BE2C (cell line): ENCODE measurements at regions not wholly inside any gene's neighbourhood (a gene's known extent, or its start where the extent isn't known, plus 50 kb on each side); places are given as distances from the start of the nearest gene placed in this dataset.

ENCODE experiments used
- DNase-seq: peaks from one replicate; pipeline ENCODE4 v3.0.0-alpha.2; 2020
- H3K27me3 ChIP-seq: fragments of 250-450 bp; sonication (Bioruptor Pico); 2 replicates; pipeline ENCODE4 v1.5.1; 2020; ENCODE audit warnings: mild to moderate bottlenecking
- H3K36me3 ChIP-seq: fragments of 250-450 bp; sonication (Bioruptor Pico); 2 replicates; pipeline ENCODE4 v1.5.1; 2020; ENCODE audit warnings: mild to moderate bottlenecking
- H3K4me1 ChIP-seq: fragments of 250-450 bp; sonication (Bioruptor Pico); 2 replicates; pipeline ENCODE4 v1.5.1; 2020
- H3K4me3 ChIP-seq: 2 replicates; pipeline ENCODE4 v1.5.1; 2011; ENCODE audit warnings: low read depth, low read length
- H3K9me3 ChIP-seq: fragments of 250-450 bp; sonication (Bioruptor Pico); 2 replicates; pipeline ENCODE4 v1.5.1; 2020
- TF ChIP-seq, protein P1 (sequence below): IDR thresholded peaks from 2 replicates; pipeline ENCODE4 v1.5.1; 2012; ENCODE audit warnings: mild to moderate bottlenecking, low read depth, low read length

DNA sequence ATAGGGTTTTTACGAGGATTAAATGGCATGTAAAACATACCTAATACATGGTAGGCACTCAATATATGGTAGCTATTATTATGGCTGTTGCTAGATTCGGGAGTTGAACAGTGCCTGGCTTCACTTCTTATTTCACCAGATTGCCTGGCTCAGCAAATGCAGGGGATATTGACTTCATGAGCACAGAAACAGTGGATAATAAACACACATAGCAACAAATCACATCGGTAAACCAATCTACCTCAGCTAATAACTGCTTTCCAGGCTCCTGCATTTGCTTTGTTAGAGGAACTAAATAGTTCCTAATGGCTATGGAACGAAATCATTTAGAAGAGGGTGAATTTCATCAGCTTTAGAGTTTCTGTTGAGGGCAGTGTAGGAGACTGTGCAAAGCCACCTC, 105.2 kb upstream of the TMCC3 start:
- TF ChIP-seq, protein P1, sequence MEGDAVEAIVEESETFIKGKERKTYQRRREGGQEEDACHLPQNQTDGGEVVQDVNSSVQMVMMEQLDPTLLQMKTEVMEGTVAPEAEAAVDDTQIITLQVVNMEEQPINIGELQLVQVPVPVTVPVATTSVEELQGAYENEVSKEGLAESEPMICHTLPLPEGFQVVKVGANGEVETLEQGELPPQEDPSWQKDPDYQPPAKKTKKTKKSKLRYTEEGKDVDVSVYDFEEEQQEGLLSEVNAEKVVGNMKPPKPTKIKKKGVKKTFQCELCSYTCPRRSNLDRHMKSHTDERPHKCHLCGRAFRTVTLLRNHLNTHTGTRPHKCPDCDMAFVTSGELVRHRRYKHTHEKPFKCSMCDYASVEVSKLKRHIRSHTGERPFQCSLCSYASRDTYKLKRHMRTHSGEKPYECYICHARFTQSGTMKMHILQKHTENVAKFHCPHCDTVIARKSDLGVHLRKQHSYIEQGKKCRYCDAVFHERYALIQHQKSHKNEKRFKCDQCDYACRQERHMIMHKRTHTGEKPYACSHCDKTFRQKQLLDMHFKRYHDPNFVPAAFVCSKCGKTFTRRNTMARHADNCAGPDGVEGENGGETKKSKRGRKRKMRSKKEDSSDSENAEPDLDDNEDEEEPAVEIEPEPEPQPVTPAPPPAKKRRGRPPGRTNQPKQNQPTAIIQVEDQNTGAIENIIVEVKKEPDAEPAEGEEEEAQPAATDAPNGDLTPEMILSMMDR = no peak
- H3K4me3 ChIP-seq = no peak overlapping the region
- DNase-seq = no peak

DNA sequence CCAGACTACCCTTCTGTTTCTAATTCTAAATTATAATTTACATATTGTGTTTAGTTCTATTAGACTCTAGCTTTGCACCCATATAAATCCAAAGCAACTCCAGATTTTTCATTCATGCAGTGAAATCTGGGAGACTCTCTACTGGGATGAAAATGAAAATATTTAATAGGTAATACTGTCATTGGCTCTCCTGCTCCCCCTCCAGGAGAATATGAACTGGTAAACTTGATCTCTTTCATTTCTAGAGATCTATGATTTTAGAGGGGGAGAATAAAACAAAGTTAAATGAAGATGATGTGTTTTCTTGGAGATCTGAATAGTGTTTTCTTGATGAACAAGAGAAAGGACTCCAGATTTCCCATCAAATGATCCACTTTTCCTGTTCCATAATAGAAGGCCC, 104.3 kb upstream of the TMCC3 start:
- no peaks in the 10 kb centered on the region for H3K36me3 ChIP-seq
- no peaks in the 10 kb centered on the region for H3K4me1 ChIP-seq
- H3K4me3 ChIP-seq = no peak overlapping the region
- DNase-seq = no peak
- TF ChIP-seq, protein P1 = no peak
- peaks cover 7% of the 10 kb centered on the region for H3K27me3 ChIP-seq
- H3K9me3 ChIP-seq = no peaks in the 10 kb centered on the region

More for the DNA sequence above, 105.2 kb upstream of the TMCC3 start:
- no peaks in the 10 kb centered on the region; the same call in none of the 2 replicates for H3K27me3 ChIP-seq
- H3K36me3 ChIP-seq = no peaks in the 10 kb centered on the region
- no peaks in the 10 kb centered on the region for H3K9me3 ChIP-seq
- H3K4me1 ChIP-seq = no peaks in the 10 kb centered on the region

DNA sequence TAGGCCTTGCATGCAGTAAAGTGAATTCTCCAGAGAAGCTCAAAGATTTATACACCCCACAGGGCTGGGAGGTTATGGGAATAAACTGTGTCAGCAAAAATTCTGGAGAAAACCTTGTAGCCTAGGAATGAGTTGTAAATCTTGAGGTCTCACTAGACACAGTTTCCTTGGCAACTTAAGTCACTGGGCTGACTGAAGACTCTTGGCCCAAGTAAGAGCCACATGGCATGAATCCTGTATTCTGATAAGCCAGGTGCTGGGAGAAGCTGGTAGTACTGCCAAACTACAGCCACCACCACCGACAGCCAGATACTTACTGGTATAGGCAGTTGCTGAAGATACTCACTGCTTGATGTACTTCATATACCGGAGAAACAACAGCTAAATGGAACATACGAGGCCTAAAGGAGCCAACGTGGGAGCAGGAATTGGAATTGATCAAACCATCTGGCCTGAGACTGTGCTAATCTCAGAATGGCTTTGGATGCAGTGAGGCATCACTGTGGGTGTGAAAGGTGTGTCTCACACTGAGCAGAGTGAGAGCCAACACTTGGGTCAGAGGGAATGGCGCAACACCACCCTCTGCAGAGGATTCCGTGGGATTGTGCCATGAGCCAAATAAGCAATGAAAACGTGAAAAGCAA, 102.8 kb upstream of the TMCC3 start:
- Histone ChIP-seq H3K27me3 (peaks cover 9% of the 10 kb centered on the region), H3K9me3 (no peaks in the 10 kb centered on the region), H3K4me1 (no peaks in the 10 kb centered on the region), H3K4me3 (no peak overlapping the region), H3K36me3 (no peaks in the 10 kb centered on the region)
- TF ChIP-seq, protein P1 = no peak
- no peak for DNase-seq

DNA sequence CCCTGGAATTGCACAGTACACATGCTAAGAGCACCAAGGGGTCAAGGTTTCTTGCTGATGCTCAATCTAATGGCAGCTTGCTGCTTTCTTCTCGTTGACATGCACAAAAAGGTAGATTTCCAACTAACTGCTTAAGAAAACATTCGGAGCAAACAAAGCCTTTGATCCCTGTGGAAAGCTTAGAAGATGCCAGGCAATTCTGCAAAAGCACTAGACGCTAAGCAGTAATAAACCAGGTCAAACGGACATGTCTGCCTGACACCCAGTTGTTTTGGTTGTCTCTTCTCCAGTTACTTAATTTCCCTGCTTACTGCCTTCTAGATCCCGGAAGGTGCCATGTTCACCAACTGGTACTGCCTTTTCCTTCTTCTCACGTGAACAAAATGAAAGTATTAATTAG, 100.5 kb upstream of the TMCC3 start:
- H3K27me3 ChIP-seq = peaks cover 9% of the 10 kb centered on the region
- H3K4me3 ChIP-seq = no peak overlapping the region
- DNase-seq = no peak
- no peaks in the 10 kb centered on the region for H3K36me3 ChIP-seq
- no peaks in the 10 kb centered on the region for H3K9me3 ChIP-seq
- no peaks in the 10 kb centered on the region for H3K4me1 ChIP-seq
- TF ChIP-seq, protein P1 = no peak

DNA sequence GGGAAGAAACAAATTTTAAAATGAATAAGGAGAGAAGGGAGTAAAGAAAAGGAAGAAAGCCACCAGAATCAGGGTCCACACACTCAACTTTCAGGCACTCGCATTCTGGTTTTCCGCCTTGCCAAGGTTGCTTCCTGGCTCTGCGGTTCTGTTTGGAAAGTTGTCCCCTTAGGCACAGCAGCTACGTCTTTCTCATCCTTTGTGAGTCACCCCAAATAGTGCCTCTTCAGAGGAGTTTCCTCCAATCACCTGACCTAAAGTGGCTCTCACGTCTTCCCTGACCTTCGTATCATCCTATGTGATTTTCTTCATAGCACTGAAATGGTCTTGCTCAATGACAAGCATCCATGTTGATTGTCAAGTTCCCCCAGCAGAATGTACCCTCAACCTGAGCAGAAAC, 99.5 kb upstream of the TMCC3 start:
- H3K4me1 ChIP-seq = no peaks in the 10 kb centered on the region
- no peak for DNase-seq
- TF ChIP-seq, protein P1 = no peak
- H3K36me3 ChIP-seq = no peaks in the 10 kb centered on the region
- no peak overlapping the region for H3K4me3 ChIP-seq
- H3K27me3 ChIP-seq = peaks cover 16% of the 10 kb centered on the region
- no peaks in the 10 kb centered on the region for H3K9me3 ChIP-seq

DNA sequence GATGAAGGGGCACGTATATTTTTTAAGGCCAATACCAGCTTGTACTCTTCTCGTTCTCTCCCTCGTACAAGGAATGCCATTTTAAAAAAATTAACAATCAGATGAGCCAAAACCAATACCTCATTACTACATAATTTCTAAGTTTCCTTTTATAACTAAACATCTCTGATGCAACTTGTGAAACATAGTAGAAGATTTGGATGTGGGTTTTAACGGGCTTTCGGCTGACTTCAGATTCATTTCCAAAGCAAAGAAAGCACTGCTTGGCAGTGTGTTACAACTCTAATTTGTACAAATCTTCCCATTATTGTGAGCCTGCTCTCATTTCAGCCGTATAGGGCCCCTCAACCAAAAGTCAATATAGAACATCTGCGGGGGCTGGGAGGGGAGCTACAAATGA, 99.1 kb upstream of the TMCC3 start:
- Histone ChIP-seq H3K4me1 (no peaks in the 10 kb centered on the region), H3K9me3 (no peaks in the 10 kb centered on the region), H3K27me3 (peaks cover 16% of the 10 kb centered on the region), H3K36me3 (no peaks in the 10 kb centered on the region), H3K4me3 (no peak overlapping the region)
- no peak for DNase-seq
- TF ChIP-seq, protein P1 = no peak
